Epithelial cell of esophagus (primary cell): ENCODE measurements at regions not wholly inside any gene's neighbourhood (a gene's known extent, or its start where the extent isn't known, plus 50 kb on each side); places are given as distances from the start of the nearest gene placed in this dataset.

ENCODE experiments used
- DNase-seq: peaks from one replicate; pipeline ENCODE4 v3.0.0; 2010; ENCODE audit warnings: low read depth
- H3K4me3 ChIP-seq: 2 replicates; pipeline ENCODE4 v1.5.1; 2011; ENCODE audit warnings: mild to moderate bottlenecking, low read length, control low read depth
- CTCF ChIP-seq: IDR thresholded peaks from 2 replicates; pipeline ENCODE4 v1.5.1; 2011; ENCODE audit warnings: low read depth, mild to moderate bottlenecking, low read length, control low read depth, inconsistent platforms; ENCODE audit not compliant: insufficient read depth; ENCODE audit errors: missing control alignments

GRCh38 chr1:95924684-95925083 is 690.7 kb downstream of the RWDD3 start:
- no peak for TF ChIP-seq CTCF
- H3K4me3 ChIP-seq, result no peak overlapping the region
- DNase-seq, result no peak

DNA sequence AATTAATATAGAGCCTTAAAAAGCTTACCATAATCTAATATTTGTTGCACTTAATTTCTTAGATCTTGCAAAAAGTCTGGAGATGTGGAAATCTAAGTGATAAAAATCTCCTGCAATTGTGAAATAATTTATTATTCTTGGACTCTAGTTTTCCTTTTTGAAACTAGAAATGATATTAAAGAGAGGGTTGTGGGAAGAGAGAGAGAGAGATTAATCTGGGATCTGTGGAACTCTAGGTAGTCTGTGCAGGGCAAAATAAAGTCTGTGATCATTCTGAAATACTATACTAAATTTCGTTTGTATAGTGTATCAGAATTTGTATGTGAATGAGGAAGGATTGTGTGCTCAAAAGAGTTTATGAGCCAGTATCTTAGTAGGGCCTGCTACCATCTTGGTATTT is 692.3 kb downstream of the RWDD3 start:
- no peak for DNase-seq
- TF ChIP-seq CTCF, result no peak
- no peak overlapping the region for H3K4me3 ChIP-seq

DNA sequence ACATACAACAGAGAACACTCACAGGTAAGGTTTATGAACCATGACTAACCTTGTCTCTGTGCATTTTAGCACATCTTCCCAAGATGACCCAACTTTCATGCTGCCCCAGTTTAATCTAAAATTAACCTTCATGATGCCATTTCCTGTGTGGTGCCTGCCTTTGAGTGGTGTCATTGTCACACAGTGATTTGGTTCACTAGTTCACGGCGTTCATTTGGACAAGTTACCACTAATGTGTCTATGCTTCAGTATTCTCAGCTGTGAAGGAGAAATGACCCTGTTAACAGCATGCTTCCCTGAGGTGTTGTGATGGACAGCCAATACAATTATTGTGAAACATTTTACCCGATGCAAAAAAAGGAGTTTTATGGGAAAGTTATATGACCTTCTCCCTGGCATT is 693.1 kb downstream of the RWDD3 start:
- no peak for TF ChIP-seq CTCF
- H3K4me3 ChIP-seq, result no peak overlapping the region
- no peak for DNase-seq

- no peak overlapping the region for H3K4me3 ChIP-seq
- DNase-seq, result no peak
Measured at GRCh38 chr1:95935719-95936118, 701.7 kb downstream of the RWDD3 start.

GRCh38 chr1:95941121-95941798 is 707.2 kb downstream of the RWDD3 start:
- TF ChIP-seq CTCF, result no peak
- H3K4me3 ChIP-seq, result no peak overlapping the region
- no peak for DNase-seq

More at GRCh38 chr1:95935719-95936118, 701.7 kb downstream of the RWDD3 start:
- no peak for TF ChIP-seq CTCF

- H3K4me3 ChIP-seq, result no peak overlapping the region
- TF ChIP-seq CTCF, result no peak
- DNase-seq, result no peak
Measured at GRCh38 chr1:95948023-95948422, 714.0 kb downstream of the RWDD3 start.
